Activated T-helper 17 cell treated with anti-CD3 and anti-CD28 coated beads, Interleukin-2, amount 50 U/mL, for 72 hours (primary cell): ENCODE measurements at regions not wholly inside any gene's neighbourhood (a gene's known extent, or its start where the extent isn't known, plus 50 kb on each side); places are given as distances from the start of the nearest gene placed in this dataset.
"Not testable (repeated sequence)": the region's sequence is repeated elsewhere in the genome, so short reads cannot be mapped to it uniquely, and the experiment has no call there.

Experiments
- ATAC-seq: fragments of 150-1000 bp; cut with Tn5 transposase; replicated peaks from 2 replicates; pipeline ENCODE4 v1.10.0; 2021; ENCODE audit warnings: mild to moderate bottlenecking, moderate library complexity
- H3K27ac Mint-ChIP-seq: one replicate; pipeline ENCODE4 v1.8.0; 2022; ENCODE audit warnings: mixed read lengths
- H3K27me3 Mint-ChIP-seq: one replicate; pipeline ENCODE4 v1.8.0; 2022; ENCODE audit warnings: mixed read lengths
- H3K36me3 Mint-ChIP-seq: one replicate; pipeline ENCODE4 v1.8.0; 2022; ENCODE audit warnings: low read depth, mild to moderate bottlenecking, mixed read lengths
- H3K4me1 Mint-ChIP-seq: one replicate; pipeline ENCODE4 v1.8.0; 2022; ENCODE audit warnings: mixed read lengths
- H3K4me3 Mint-ChIP-seq: one replicate; pipeline ENCODE4 v1.8.0; 2022; ENCODE audit warnings: mild to moderate bottlenecking, mixed read lengths
- H3K9me3 Mint-ChIP-seq: one replicate; pipeline ENCODE4 v1.8.0; 2022; ENCODE audit warnings: mixed read lengths

GRCh38 chr19:21668072-21668773 lies 99.2 kb downstream of the ZNF100 start:
- H3K9me3 Mint-ChIP-seq, H3K4me1 Mint-ChIP-seq, H3K27ac Mint-ChIP-seq, ATAC-seq, H3K27me3 Mint-ChIP-seq, H3K4me3 Mint-ChIP-seq, H3K36me3 Mint-ChIP-seq: not testable (repeated sequence)

GRCh38 chr19:21655540-21656126 lies 111.7 kb downstream of the ZNF100 start:
- no peaks in the 10 kb centered on the region for H3K4me1 Mint-ChIP-seq
- peaks cover 12% of the 10 kb centered on the region for H3K9me3 Mint-ChIP-seq
- no peaks in the 10 kb centered on the region for H3K36me3 Mint-ChIP-seq
- H3K27me3 Mint-ChIP-seq, result no peaks in the 10 kb centered on the region
- H3K27ac Mint-ChIP-seq, result no peak overlapping the region
- ATAC-seq, result no peak
- no peak overlapping the region for H3K4me3 Mint-ChIP-seq

GRCh38 chr19:21651478-21651877 lies 115.9 kb downstream of the ZNF100 start:
- H3K27me3 Mint-ChIP-seq, ATAC-seq, H3K4me3 Mint-ChIP-seq, H3K27ac Mint-ChIP-seq, H3K36me3 Mint-ChIP-seq, H3K4me1 Mint-ChIP-seq: not testable (repeated sequence)
- H3K9me3 Mint-ChIP-seq, result peaks cover 30% of the 10 kb centered on the region

GRCh38 chr19:21638776-21639175 lies 128.6 kb downstream of the ZNF100 start:
- H3K27me3 Mint-ChIP-seq, result no peaks in the 10 kb centered on the region
- no peaks in the 10 kb centered on the region for H3K4me1 Mint-ChIP-seq

GRCh38 chr19:21626924-21627697 lies 121.7 kb downstream of the ZNF429 start:
- Mint-ChIP-seq H3K36me3 (no peaks in the 10 kb centered on the region), H3K4me1 (no peaks in the 10 kb centered on the region), H3K27ac (no peak overlapping the region), H3K27me3 (no peaks in the 10 kb centered on the region), H3K4me3 (no peak overlapping the region), H3K9me3 (peaks cover 6% of the 10 kb centered on the region)
- ATAC-seq, result no peak

More at GRCh38 chr19:21638776-21639175, 128.6 kb downstream of the ZNF100 start:
- H3K36me3 Mint-ChIP-seq, result no peaks in the 10 kb centered on the region
- peaks cover 4% of the 10 kb centered on the region for H3K9me3 Mint-ChIP-seq
- H3K4me3 Mint-ChIP-seq, result no peak overlapping the region
- H3K27ac Mint-ChIP-seq, result no peak overlapping the region
- no peak for ATAC-seq

GRCh38 chr19:21626091-21626490 lies 120.7 kb downstream of the ZNF429 start:
- H3K9me3 Mint-ChIP-seq, result peaks cover 6% of the 10 kb centered on the region
- no peaks in the 10 kb centered on the region for H3K27me3 Mint-ChIP-seq
- H3K4me3 Mint-ChIP-seq, result no peak overlapping the region
- H3K27ac Mint-ChIP-seq, result no peak overlapping the region
- no peaks in the 10 kb centered on the region for H3K4me1 Mint-ChIP-seq
- H3K36me3 Mint-ChIP-seq, result no peaks in the 10 kb centered on the region
- ATAC-seq, result no peak

- no peaks in the 10 kb centered on the region for H3K27me3 Mint-ChIP-seq
- no peak overlapping the region for H3K27ac Mint-ChIP-seq
- H3K9me3 Mint-ChIP-seq, result no peaks in the 10 kb centered on the region
- H3K4me3 Mint-ChIP-seq, result no peak overlapping the region
- no peaks in the 10 kb centered on the region for H3K36me3 Mint-ChIP-seq
- no peaks in the 10 kb centered on the region for H3K4me1 Mint-ChIP-seq
- no peak for ATAC-seq
Measured at GRCh38 chr19:21622920-21623319, 117.5 kb downstream of the ZNF429 start.

- H3K4me1 Mint-ChIP-seq, result no peaks in the 10 kb centered on the region
- no peaks in the 10 kb centered on the region for H3K9me3 Mint-ChIP-seq
- no peak for ATAC-seq
- no peaks in the 10 kb centered on the region for H3K27me3 Mint-ChIP-seq
- H3K27ac Mint-ChIP-seq, result no peak overlapping the region
- no peaks in the 10 kb centered on the region for H3K36me3 Mint-ChIP-seq
- no peak overlapping the region for H3K4me3 Mint-ChIP-seq
Measured at GRCh38 chr19:21621671-21622070, 116.3 kb downstream of the ZNF429 start.

- H3K4me1 Mint-ChIP-seq, result no peaks in the 10 kb centered on the region
- H3K4me3 Mint-ChIP-seq, result no peak overlapping the region
- no peaks in the 10 kb centered on the region for H3K36me3 Mint-ChIP-seq
- ATAC-seq, result no peak
- no peaks in the 10 kb centered on the region for H3K9me3 Mint-ChIP-seq
- H3K27ac Mint-ChIP-seq, result no peak overlapping the region
- H3K27me3 Mint-ChIP-seq, result no peaks in the 10 kb centered on the region
Measured at GRCh38 chr19:21617740-21618339, 112.4 kb downstream of the ZNF429 start.

GRCh38 chr19:21614776-21615175 lies 109.4 kb downstream of the ZNF429 start:
- not testable (repeated sequence) for H3K36me3 Mint-ChIP-seq, H3K4me3 Mint-ChIP-seq, H3K27me3 Mint-ChIP-seq, ATAC-seq, H3K9me3 Mint-ChIP-seq, H3K27ac Mint-ChIP-seq, H3K4me1 Mint-ChIP-seq

- not testable (repeated sequence) for H3K36me3 Mint-ChIP-seq, H3K4me1 Mint-ChIP-seq, ATAC-seq, H3K27me3 Mint-ChIP-seq, H3K27ac Mint-ChIP-seq, H3K4me3 Mint-ChIP-seq, H3K9me3 Mint-ChIP-seq
Measured at GRCh38 chr19:21613201-21613600, 107.8 kb downstream of the ZNF429 start.

GRCh38 chr19:21612403-21612872 lies 107.0 kb downstream of the ZNF429 start:
- Mint-ChIP-seq H3K4me1 (no peaks in the 10 kb centered on the region), H3K4me3 (no peak overlapping the region), H3K27ac (no peak overlapping the region), H3K9me3 (no peaks in the 10 kb centered on the region), H3K36me3 (no peaks in the 10 kb centered on the region), H3K27me3 (no peaks in the 10 kb centered on the region)
- no peak for ATAC-seq

GRCh38 chr19:21611659-21612402 lies 106.4 kb downstream of the ZNF429 start:
- no peaks in the 10 kb centered on the region for H3K4me1 Mint-ChIP-seq
- no peaks in the 10 kb centered on the region for H3K9me3 Mint-ChIP-seq
- H3K27ac Mint-ChIP-seq, result no peak overlapping the region
- ATAC-seq, result no peak
- no peaks in the 10 kb centered on the region for H3K36me3 Mint-ChIP-seq
- no peak overlapping the region for H3K4me3 Mint-ChIP-seq
- no peaks in the 10 kb centered on the region for H3K27me3 Mint-ChIP-seq

GRCh38 chr19:21610787-21611186 lies 105.4 kb downstream of the ZNF429 start:
- Mint-ChIP-seq H3K4me1 (no peaks in the 10 kb centered on the region), H3K27ac (no peak overlapping the region), H3K36me3 (no peaks in the 10 kb centered on the region), H3K4me3 (no peak overlapping the region), H3K27me3 (no peaks in the 10 kb centered on the region), H3K9me3 (no peaks in the 10 kb centered on the region)
- ATAC-seq, result no peak
